ENCODE measurements at regions not wholly inside any gene's neighbourhood (a gene's known extent, or its start where the extent isn't known, plus 50 kb on each side); places are given as distances from the start of the nearest gene placed in this dataset.

DNA sequence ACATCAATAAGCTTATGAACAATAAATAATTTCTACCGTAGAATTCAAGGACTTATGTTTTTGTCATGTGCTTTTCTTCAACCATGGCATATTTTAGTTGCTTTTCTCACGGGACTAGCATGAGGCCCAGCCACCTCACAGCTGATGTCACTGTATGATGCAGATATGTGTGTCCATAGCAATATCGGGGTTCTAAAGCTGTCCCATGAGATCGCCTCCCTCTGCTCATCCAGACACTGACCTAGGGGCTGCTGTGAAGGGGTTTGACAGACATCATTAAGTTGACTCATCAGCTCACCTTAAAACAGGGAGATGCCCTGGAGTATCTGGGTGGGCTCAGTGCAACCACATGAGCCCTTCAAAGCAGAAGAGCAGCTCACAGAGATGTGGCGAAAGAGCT is 210.3 kb upstream of the AJAP1 start:
- Histone ChIP-seq H3K4me3 (ENCODE audit: low read depth, low read length) (no peak overlapping the region), H3K27me3 (replicated peaks) (no peaks in the 10 kb centered on the region), H3K36me3 (replicated peaks) (no peaks in the 10 kb centered on the region), H3K27ac (no peak overlapping the region)
- no peak for DNase-seq
- no peak for TF ChIP-seq CTCF (IDR thresholded peaks at IDR 0.05; ENCODE audit: low read depth, low read length, missing control alignments)
- in situ Hi-C loops (cut with HindIII; ENCODE audit: low pct_ligation_motif_present, low sequenced_read_pairs) = no loop called here

GRCh38 chr1:4447778-4448420 is 206.5 kb upstream of the AJAP1 start:
- TF ChIP-seq CTCF (IDR thresholded peaks at IDR 0.05; ENCODE audit: low read depth, low read length, missing control alignments) = no peak
- DNase-seq = no peak
- Histone ChIP-seq H3K27ac (no peak overlapping the region), H3K36me3 (replicated peaks) (no peaks in the 10 kb centered on the region), H3K4me3 (ENCODE audit: low read depth, low read length) (no peak overlapping the region), H3K27me3 (replicated peaks) (no peaks in the 10 kb centered on the region)
- in situ Hi-C loops (cut with HindIII; ENCODE audit: low pct_ligation_motif_present, low sequenced_read_pairs) = no loop called here

DNA sequence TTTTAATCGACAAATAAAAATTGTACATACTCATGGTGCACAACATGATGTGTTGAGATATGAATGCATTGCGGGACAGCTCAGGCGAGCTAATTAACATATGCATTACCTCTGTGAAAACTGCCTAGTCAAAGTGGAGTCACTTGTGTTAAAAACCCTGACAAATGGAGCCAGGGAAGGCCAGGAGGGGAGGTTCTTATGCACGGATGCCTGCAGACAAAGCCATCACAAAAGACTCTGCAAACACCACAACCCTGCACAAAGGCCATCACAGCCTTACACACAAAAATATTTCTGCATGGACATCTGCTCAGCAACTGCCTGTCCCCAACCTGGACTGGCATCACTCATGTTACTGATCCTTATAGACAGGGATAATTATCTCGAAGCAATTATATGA is 204.4 kb upstream of the AJAP1 start:
- no peak for TF ChIP-seq CTCF (IDR thresholded peaks at IDR 0.05; ENCODE audit: low read depth, low read length, missing control alignments)
- in situ Hi-C loops (cut with HindIII; ENCODE audit: low pct_ligation_motif_present, low sequenced_read_pairs) = no loop called here

GRCh38 chr1:4452701-4453100 is 201.7 kb upstream of the AJAP1 start:
- no peak overlapping the region for H3K4me3 ChIP-seq (ENCODE audit: low read depth, low read length)
- no peak for DNase-seq
- H3K27ac ChIP-seq = no peak overlapping the region
- TF ChIP-seq CTCF (IDR thresholded peaks at IDR 0.05; ENCODE audit: low read depth, low read length, missing control alignments) = no peak
- H3K36me3 ChIP-seq (replicated peaks) = no peaks in the 10 kb centered on the region
- H3K27me3 ChIP-seq (replicated peaks) = no peaks in the 10 kb centered on the region
- in situ Hi-C loops (cut with HindIII; ENCODE audit: low pct_ligation_motif_present, low sequenced_read_pairs) = no loop called here

More for the DNA sequence above, 204.4 kb upstream of the AJAP1 start:
- no peak overlapping the region for H3K4me3 ChIP-seq (ENCODE audit: low read depth, low read length)
- no peaks in the 10 kb centered on the region for H3K36me3 ChIP-seq (replicated peaks)
- DNase-seq = no peak
- no peaks in the 10 kb centered on the region for H3K27me3 ChIP-seq (replicated peaks)
- H3K27ac ChIP-seq = no peak overlapping the region

- Histone ChIP-seq H3K27me3 (replicated peaks) (no peaks in the 10 kb centered on the region), H3K4me3 (ENCODE audit: low read depth, low read length) (no peak overlapping the region), H3K27ac (no peak overlapping the region), H3K36me3 (replicated peaks) (no peaks in the 10 kb centered on the region)
- no peak for DNase-seq
- in situ Hi-C loops (cut with HindIII; ENCODE audit: low pct_ligation_motif_present, low sequenced_read_pairs) = no loop called here
- no peak for TF ChIP-seq CTCF (IDR thresholded peaks at IDR 0.05; ENCODE audit: low read depth, low read length, missing control alignments)
Observed at GRCh38 chr1:4460052-4460451, 194.4 kb upstream of the AJAP1 start.

DNA sequence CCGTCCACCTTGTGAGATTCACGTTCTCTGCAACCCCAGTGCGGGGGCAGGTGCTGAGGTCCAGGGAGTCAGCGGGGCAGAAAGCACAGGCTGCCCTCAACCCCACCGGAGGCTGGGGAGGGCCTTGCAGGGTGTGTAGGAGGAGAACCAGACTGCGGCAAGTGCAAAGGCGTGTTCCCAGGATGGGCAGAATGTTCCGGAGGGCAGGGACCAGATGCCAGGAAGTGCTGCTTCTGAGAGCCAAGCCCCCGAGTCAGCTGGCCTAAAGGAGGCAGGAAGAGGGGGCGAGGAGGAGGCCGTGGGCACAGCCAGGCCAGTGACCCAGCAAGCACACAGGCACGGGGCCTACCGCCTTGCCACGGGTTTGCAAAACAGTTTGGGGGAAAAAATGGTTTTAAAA is 193.8 kb upstream of the AJAP1 start:
- H3K27me3 ChIP-seq (replicated peaks) = no peaks in the 10 kb centered on the region
- DNase-seq = no peak
- H3K4me3 ChIP-seq (ENCODE audit: low read depth, low read length) = no peak overlapping the region
- in situ Hi-C loops (cut with HindIII; ENCODE audit: low pct_ligation_motif_present, low sequenced_read_pairs) = no loop called here
- no peak for TF ChIP-seq CTCF (IDR thresholded peaks at IDR 0.05; ENCODE audit: low read depth, low read length, missing control alignments)
- H3K36me3 ChIP-seq (replicated peaks) = no peaks in the 10 kb centered on the region
- H3K27ac ChIP-seq = no peak overlapping the region

Data from brain microvascular endothelial cell (primary cell).